ENCODE measurements at regions not wholly inside any gene's neighbourhood (a gene's known extent, or its start where the extent isn't known, plus 50 kb on each side); places are given as distances from the start of the nearest gene placed in this dataset.
"Not testable (repeated sequence)": the region's sequence is repeated elsewhere in the genome, so short reads cannot be mapped to it uniquely, and the experiment has no call there.

GRCh38 chr15:59887870-59888269, 116.2 kb upstream of the FOXB1 start:
- TF ChIP-seq POLR2A (IDR thresholded peaks at IDR 0.05; ENCODE audit: low read length); GATA1 (IDR thresholded peaks at IDR 0.05; ENCODE audit: low read depth, low read length): not testable (repeated sequence)
